ENCODE measurements at regions not wholly inside any gene's neighbourhood (a gene's known extent, or its start where the extent isn't known, plus 50 kb on each side); places are given as distances from the start of the nearest gene placed in this dataset.
A peak's percentile ranks its signal among the peaks of the same experiment; 100 is the strongest.

DNA sequence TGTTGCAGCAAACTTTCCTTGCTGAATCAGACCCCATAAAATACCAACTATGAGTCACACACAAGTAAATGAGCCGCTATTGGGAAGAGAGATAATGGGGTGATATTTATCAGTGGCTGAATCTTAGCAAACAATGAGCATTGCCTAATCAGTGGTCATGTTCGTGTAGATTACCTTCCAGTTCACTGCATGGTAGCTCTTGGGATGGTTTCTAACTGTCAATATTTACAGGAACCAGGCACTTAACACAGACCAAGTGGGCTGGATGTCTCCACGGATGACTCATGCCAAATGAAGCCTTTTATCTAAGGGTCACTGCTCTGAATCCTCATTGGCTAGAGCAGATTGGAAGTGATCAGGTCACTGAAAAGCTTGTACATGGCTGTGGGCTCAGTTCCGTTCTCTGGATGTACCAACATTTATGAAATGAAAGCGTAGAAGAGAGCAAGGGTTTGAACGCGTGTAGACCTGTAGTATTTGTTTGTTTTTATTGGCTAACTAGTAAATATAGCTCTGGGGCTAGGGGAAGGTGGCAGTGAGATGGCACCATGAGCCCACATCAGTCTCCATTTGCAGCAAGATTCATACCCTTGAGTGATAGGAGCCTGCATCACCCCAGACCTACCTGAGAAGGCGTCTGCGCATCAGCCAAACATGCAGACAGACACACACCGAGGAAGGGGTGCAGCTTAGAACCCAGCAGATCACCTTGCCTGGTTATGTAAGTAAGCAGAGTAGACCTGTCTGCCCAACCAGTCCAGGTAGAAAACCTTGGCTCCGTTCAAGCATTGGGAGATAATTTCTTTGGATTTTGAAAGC is 153.3 kb downstream of the TOMM20 start (continued):
- TF ChIP-seq ZBTB7B (CRISPR knock-in tag; IDR thresholded peaks at IDR 0.05) (peak; percentile 95), RNF2 (conservative IDR thresholded peaks at IDR 0.05; ENCODE audit: low read depth) (peak; percentile 31; the same call in 1 of the 2 replicates), DR1 (CRISPR knock-in tag; IDR thresholded peaks at IDR 0.05) (peak; percentile 58; the same call in 1 of the 2 replicates), TRIM24 (CRISPR knock-in tag; IDR thresholded peaks at IDR 0.05) (no peak), ZNF234 (CRISPR knock-in tag; conservative IDR thresholded peaks at IDR 0.05) (no peak), FUBP1 (CRISPR knock-in tag; IDR thresholded peaks at IDR 0.05; ENCODE audit: borderline replicate concordance) (no peak), SALL1 (CRISPR knock-in tag; IDR thresholded peaks at IDR 0.05) (peak; percentile 97), ZNF724P (CRISPR knock-in tag; IDR thresholded peaks at IDR 0.05; ENCODE audit: borderline replicate concordance) (0 out of 2 replicates have a peak, but pooled peaks have one; percentile 30), ZNF235 (CRISPR knock-in tag; IDR thresholded peaks at IDR 0.05; ENCODE audit: borderline replicate concordance) (peak; percentile 83; the same call in 1 of the 2 replicates), ZNF256 (CRISPR knock-in tag; conservative IDR thresholded peaks at IDR 0.05) (no peak), ZKSCAN8 (CRISPR knock-in tag; IDR thresholded peaks at IDR 0.05; ENCODE audit: borderline replicate concordance) (peak; percentile 63; the same call in 1 of the 2 replicates), KAT8 (CRISPR knock-in tag; IDR thresholded peaks at IDR 0.05) (peak; percentile 85), CBX2 (IDR thresholded peaks at IDR 0.05; ENCODE audit: low read depth, low read length) (no peak), CBX2 (CRISPR knock-in tag; IDR thresholded peaks at IDR 0.05; ENCODE audit: low read depth) (no peak), KLF15 (CRISPR knock-in tag; IDR thresholded peaks at IDR 0.05; ENCODE audit: borderline replicate concordance) (no peak; the same call in 1 of the 2 replicates), EP300 (IDR thresholded peaks at IDR 0.05; ENCODE audit: low read depth in 2 of 2, low read length in 2 of 2) (peak; percentile 97 to 100), EP300 (CRISPR knock-in tag; IDR thresholded peaks at IDR 0.05; ENCODE audit: borderline replicate concordance) (peak; percentile 100), MED1 (CRISPR knock-in tag; IDR thresholded peaks at IDR 0.05) (peak; percentile 100), KDM5B (CRISPR knock-in tag; IDR thresholded peaks at IDR 0.05; ENCODE audit: borderline replicate concordance) (peak; percentile 32; the same call in 1 of the 2 replicates), ZNF616 (CRISPR knock-in tag; IDR thresholded peaks at IDR 0.05; ENCODE audit: low read depth) (no peak; the same call in 1 of the 2 replicates), POLR2AphosphoS2 (IDR thresholded peaks at IDR 0.05; ENCODE audit: low read depth, low read length) (no peak), ZC3H4 (CRISPR knock-in tag; IDR thresholded peaks at IDR 0.05; ENCODE audit: borderline replicate concordance) (peak; percentile 94; the same call in 1 of the 2 replicates), WIZ (CRISPR knock-in tag; IDR thresholded peaks at IDR 0.05) (no peak), ZNF354B (CRISPR knock-in tag; IDR thresholded peaks at IDR 0.05) (no peak)
- TF ChIP-seq, protein P1, sequence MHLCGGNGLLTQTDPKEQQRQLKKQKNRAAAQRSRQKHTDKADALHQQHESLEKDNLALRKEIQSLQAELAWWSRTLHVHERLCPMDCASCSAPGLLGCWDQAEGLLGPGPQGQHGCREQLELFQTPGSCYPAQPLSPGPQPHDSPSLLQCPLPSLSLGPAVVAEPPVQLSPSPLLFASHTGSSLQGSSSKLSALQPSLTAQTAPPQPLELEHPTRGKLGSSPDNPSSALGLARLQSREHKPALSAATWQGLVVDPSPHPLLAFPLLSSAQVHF (CRISPR knock-in tag; IDR thresholded peaks at IDR 0.05), result no peak; the same call in 1 of the 2 replicates
- TF ChIP-seq, protein P2, sequence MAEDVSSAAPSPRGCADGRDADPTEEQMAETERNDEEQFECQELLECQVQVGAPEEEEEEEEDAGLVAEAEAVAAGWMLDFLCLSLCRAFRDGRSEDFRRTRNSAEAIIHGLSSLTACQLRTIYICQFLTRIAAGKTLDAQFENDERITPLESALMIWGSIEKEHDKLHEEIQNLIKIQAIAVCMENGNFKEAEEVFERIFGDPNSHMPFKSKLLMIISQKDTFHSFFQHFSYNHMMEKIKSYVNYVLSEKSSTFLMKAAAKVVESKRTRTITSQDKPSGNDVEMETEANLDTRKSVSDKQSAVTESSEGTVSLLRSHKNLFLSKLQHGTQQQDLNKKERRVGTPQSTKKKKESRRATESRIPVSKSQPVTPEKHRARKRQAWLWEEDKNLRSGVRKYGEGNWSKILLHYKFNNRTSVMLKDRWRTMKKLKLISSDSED (CRISPR knock-in tag; IDR thresholded peaks at IDR 0.05), result no peak
- TF ChIP-seq, protein P3, sequence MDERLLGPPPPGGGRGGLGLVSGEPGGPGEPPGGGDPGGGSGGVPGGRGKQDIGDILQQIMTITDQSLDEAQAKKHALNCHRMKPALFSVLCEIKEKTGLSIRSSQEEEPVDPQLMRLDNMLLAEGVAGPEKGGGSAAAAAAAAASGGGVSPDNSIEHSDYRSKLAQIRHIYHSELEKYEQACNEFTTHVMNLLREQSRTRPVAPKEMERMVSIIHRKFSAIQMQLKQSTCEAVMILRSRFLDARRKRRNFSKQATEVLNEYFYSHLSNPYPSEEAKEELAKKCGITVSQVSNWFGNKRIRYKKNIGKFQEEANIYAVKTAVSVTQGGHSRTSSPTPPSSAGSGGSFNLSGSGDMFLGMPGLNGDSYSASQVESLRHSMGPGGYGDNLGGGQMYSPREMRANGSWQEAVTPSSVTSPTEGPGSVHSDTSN (CRISPR knock-in tag; IDR thresholded peaks at IDR 0.05), result peak; percentile 56
